HG03135 (cell line): ENCODE measurements at regions not wholly inside any gene's neighbourhood (a gene's known extent, or its start where the extent isn't known, plus 50 kb on each side); places are given as distances from the start of the nearest gene placed in this dataset.

Experiments
- ATAC-seq: cut with Tn5 transposase; IDR thresholded peaks from one replicate; pipeline ENCODE4 v1.9.1; 2021; ENCODE audit warnings: mild to moderate bottlenecking, moderate library complexity; ENCODE audit not compliant: unreplicated experiment

GRCh38 chr10:44182909-44183308 is 202.0 kb downstream of the CXCL12 start:
- ATAC-seq, result no peak

DNA sequence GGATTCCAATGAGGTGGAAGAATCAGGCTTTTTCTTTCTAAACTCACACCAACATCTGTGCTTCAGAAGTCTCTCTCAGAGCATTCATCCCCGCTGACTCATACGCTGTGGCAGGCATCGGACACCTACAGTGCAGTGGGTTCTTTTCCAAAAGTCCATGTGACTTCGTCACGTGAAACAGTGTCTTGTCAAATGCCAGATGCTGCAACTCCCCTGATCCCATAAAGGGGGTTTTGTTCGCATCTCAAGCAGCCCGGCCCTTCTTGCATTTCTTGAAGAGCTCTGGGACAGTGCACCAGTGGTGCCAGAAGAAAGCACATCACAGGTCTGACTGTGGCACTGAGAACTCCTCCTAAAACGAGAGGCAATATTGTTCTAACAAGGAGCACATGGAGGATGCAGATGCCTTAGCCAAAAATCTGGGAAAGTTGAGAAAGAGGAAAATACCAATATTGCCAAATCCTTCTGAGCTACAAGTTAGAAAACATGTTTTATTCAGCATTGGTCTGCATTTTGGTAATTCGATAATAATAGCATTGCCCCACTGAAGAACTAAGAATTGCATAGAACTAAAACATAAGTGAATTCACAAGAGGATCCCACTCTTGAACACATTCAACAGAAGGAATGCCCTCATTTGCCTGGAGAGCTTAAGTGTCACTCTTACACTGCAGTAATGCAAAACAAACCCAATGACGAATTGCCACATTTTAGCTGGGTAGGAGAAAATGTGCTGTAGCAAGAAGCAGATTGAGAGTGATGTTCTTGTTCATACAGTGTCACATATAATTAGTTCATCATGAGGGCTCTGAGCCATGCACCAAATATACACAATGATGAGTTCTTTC is 204.4 kb downstream of the CXCL12 start:
- no peak for ATAC-seq

DNA sequence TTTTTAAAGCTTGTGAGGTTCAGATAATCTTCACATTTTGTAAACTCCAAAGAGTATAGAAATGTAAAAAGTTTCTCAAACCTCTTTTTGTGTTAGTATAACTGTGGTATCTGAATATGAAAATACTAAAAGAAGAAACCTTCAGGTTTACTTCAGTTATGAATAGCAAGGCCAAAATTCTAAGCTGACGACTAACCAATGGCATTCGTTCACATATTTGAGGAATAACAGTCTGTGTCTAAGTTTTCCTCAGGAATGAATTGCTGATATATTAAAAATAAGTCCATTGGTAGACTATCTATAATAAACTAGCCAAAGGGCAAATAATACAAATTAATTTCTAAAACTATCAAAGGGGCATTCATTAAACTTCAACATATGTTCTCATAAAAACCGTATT is 206.0 kb downstream of the CXCL12 start:
- ATAC-seq, result no peak

GRCh38 chr10:44178281-44178680 is 206.6 kb downstream of the CXCL12 start:
- ATAC-seq, result no peak

- ATAC-seq, result no peak
Observed at GRCh38 chr10:44177610-44178009, 207.3 kb downstream of the CXCL12 start.

- ATAC-seq, result no peak
Observed at GRCh38 chr10:44176311-44176710, 208.6 kb downstream of the CXCL12 start.

DNA sequence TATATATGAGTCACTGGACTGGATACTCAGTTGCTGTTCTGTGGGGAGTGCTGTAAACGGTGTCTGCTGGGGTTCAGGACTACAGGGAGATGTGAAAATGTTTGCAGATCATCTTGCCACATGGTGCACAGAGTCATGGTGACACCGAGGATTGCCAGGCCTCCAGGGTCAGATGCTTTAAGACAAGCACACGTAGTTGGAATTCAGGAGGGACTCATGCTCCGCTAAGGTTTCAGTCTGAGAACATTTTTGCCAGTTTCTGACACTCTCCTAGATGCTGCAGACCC is 211.3 kb downstream of the CXCL12 start:
- no peak for ATAC-seq

- no peak for ATAC-seq
Observed at GRCh38 chr10:44172883-44173607, 211.9 kb downstream of the CXCL12 start.

GRCh38 chr10:44171765-44172164 is 213.1 kb downstream of the CXCL12 start:
- no peak for ATAC-seq

DNA sequence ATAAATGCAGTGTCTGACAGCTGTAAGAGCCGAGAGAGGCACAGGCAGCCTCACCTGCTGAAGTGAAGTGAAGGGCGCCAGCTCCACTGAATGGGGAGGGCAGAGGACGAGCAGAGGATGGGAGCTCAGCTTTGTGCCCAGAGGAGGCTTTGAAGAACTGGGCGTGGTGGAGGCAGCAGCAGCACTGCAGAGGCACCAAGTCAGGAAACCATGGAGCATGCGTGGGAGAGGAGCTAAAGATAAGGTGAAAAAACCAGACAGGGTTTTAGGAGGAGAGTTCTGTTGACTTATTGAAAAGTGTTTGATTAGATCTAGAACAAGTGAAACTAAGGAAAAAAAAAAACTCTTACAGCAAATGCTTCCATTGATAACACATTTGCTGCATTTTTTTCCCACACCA is 216.4 kb downstream of the CXCL12 start:
- no peak for ATAC-seq

- ATAC-seq, result no peak
Observed at GRCh38 chr10:44167752-44168151, 217.1 kb downstream of the CXCL12 start.

DNA sequence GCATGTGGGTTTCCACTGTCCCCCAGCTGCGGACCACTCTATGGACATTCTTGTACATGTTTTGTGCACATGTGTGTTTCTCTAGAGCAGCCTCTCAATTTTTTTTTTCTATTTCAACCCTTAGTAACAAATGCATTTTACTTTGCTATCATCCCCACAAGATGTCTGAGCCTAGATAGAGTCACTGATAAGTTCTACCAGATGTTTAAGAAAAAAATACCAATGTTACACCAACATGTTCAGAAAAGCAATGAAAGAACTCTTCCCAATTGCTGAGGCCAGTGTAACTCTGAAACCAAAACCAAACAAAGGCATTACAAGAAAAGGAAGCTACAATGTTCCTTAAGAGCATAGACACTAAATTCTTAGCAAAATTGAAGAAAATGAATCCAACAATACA is 218.5 kb downstream of the CXCL12 start:
- no peak for ATAC-seq

- no peak for ATAC-seq
Observed at GRCh38 chr10:44164251-44164956, 220.5 kb downstream of the CXCL12 start.

DNA sequence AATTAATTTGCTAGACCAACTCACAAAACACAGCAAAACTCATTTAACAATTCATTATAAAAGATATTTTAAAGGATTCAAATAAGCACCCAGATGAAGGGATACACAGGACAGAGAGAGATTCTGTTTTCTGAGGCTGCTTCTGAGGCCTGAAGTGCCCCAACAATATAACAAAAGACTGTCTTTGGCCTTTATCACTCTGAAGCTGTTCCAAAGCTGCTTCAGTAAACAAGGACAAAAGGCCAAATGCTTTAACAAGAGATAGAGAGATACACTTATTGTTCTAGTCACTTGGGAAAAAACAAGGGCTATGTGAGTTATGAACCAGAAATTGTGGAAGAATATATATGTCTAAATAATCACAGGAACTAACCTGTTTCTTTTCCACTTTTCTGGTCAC is 223.7 kb downstream of the CXCL12 start:
- no peak for ATAC-seq

DNA sequence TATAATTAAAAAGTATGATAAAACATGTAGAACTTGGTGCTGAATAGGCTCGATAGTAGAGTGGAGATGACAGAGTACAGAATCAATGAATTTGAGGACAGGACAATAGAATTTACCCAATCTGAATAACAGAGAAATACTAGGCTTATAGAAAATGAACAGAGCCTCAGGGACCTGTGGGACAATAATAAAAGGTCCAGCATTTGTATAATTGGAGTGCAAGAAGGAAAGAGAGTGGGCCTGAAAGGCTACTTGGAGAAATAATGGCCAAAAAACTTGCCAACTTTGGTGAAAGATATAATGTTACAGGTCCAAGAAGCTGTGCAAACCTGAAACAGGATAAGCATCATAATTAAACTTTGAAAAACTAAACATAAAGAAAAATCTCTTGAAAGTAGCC is 227.3 kb downstream of the CXCL12 start:
- no peak for ATAC-seq

GRCh38 chr10:44154956-44155355 is 229.9 kb downstream of the CXCL12 start:
- ATAC-seq, result no peak

- ATAC-seq, result no peak
Observed at GRCh38 chr10:44153918-44154670, 230.8 kb downstream of the CXCL12 start.

- no peak for ATAC-seq
Observed at GRCh38 chr10:44143556-44143955, 241.3 kb downstream of the CXCL12 start.

- ATAC-seq, result no peak
Observed at GRCh38 chr10:44132361-44133289, 252.3 kb downstream of the CXCL12 start.

- no peak for ATAC-seq
Observed at GRCh38 chr10:44126291-44126717, 258.6 kb downstream of the CXCL12 start.
